Fibroblast of mammary gland (primary cell): ENCODE measurements at regions not wholly inside any gene's neighbourhood (a gene's known extent, or its start where the extent isn't known, plus 50 kb on each side); places are given as distances from the start of the nearest gene placed in this dataset.

Source experiments
- DNase-seq: peaks from one replicate; pipeline ENCODE4 v3.0.0-alpha.2; 2010; ENCODE audit warnings: low read depth
- H3K4me3 ChIP-seq: 2 replicates; pipeline ENCODE4 v1.5.1; 2011; ENCODE audit warnings: low read depth, mild to moderate bottlenecking, low read length, moderate library complexity; ENCODE audit not compliant: control insufficient read depth
- CTCF ChIP-seq: conservative IDR thresholded peaks from 2 replicates; pipeline ENCODE4 v1.5.1; 2011; ENCODE audit warnings: low read depth, low read length, inconsistent platforms; ENCODE audit not compliant: control insufficient read depth, insufficient read depth

- DNase-seq, result no peak
- no peak overlapping the region for H3K4me3 ChIP-seq
- TF ChIP-seq CTCF, result no peak
Measured at GRCh38 chr10:3362394-3362793, 189.8 kb upstream of the PITRM1 start.

- DNase-seq, result no peak
- H3K4me3 ChIP-seq, result no peak overlapping the region
- TF ChIP-seq CTCF, result no peak
Measured at GRCh38 chr10:3361640-3362039, 189.1 kb upstream of the PITRM1 start.

GRCh38 chr10:3357737-3358136 is 185.2 kb upstream of the PITRM1 start:
- no peak overlapping the region for H3K4me3 ChIP-seq
- TF ChIP-seq CTCF, result no peak
- no peak for DNase-seq

- H3K4me3 ChIP-seq, result no peak overlapping the region
- DNase-seq, result no peak
- no peak for TF ChIP-seq CTCF
Measured at GRCh38 chr10:3355536-3355935, 183.0 kb upstream of the PITRM1 start.

GRCh38 chr10:3354174-3354900 is 181.8 kb upstream of the PITRM1 start:
- H3K4me3 ChIP-seq, result no peak overlapping the region
- TF ChIP-seq CTCF, result no peak
- DNase-seq, result no peak

GRCh38 chr10:3353235-3353634 is 180.7 kb upstream of the PITRM1 start:
- TF ChIP-seq CTCF, result no peak
- no peak for DNase-seq
- no peak overlapping the region for H3K4me3 ChIP-seq
